Dermis blood vessel endothelial cell (primary cell): ENCODE measurements at regions not wholly inside any gene's neighbourhood (a gene's known extent, or its start where the extent isn't known, plus 50 kb on each side); places are given as distances from the start of the nearest gene placed in this dataset.
A peak's percentile ranks its signal among the peaks of the same experiment; 100 is the strongest.
"Not testable (repeated sequence)": the region's sequence is repeated elsewhere in the genome, so short reads cannot be mapped to it uniquely, and the experiment has no call there.

Experiments used
- DNase-seq: peaks from one replicate; pipeline ENCODE4 v3.0.0; 2010

GRCh38 chr6:141212296-141212695 lies 920.4 kb upstream of the GJE1 start:
- no peak for DNase-seq

- no peak for DNase-seq
Observed at GRCh38 chr6:141211845-141212244, 920.9 kb upstream of the GJE1 start.

- DNase-seq: no peak
Observed at GRCh38 chr6:141210901-141211300, 921.8 kb upstream of the GJE1 start.

GRCh38 chr6:141209890-141210289 lies 922.8 kb upstream of the GJE1 start:
- DNase-seq: no peak

- DNase-seq: no peak
Observed at GRCh38 chr6:141208101-141208500, 924.6 kb upstream of the GJE1 start.

GRCh38 chr6:141203902-141204575 lies 928.7 kb upstream of the GJE1 start:
- no peak for DNase-seq

GRCh38 chr6:141202626-141203025 lies 930.1 kb upstream of the GJE1 start:
- no peak for DNase-seq

GRCh38 chr6:141199074-141199473 lies 933.7 kb upstream of the GJE1 start:
- no peak for DNase-seq

GRCh38 chr6:141195251-141195832 lies 937.4 kb upstream of the GJE1 start:
- DNase-seq: no peak

GRCh38 chr6:141183368-141183767 lies 949.4 kb upstream of the GJE1 start:
- DNase-seq: no peak

- not testable (repeated sequence) for DNase-seq
Observed at GRCh38 chr6:141175458-141175857, 957.3 kb upstream of the GJE1 start.

- DNase-seq: no peak
Observed at GRCh38 chr6:141174932-141175331, 957.8 kb upstream of the GJE1 start.

- no peak for DNase-seq
Observed at GRCh38 chr6:141173529-141173928, 959.2 kb upstream of the GJE1 start.

GRCh38 chr6:141169419-141169818 lies 963.3 kb upstream of the GJE1 start:
- DNase-seq: no peak

- DNase-seq: no peak
Observed at GRCh38 chr6:141167945-141168344, 964.8 kb upstream of the GJE1 start.

GRCh38 chr6:141165002-141165665 lies 967.6 kb upstream of the GJE1 start:
- no peak for DNase-seq

GRCh38 chr6:141164042-141164743 lies 968.5 kb upstream of the GJE1 start:
- no peak for DNase-seq

- DNase-seq: no peak
Observed at GRCh38 chr6:141163107-141163506, 969.6 kb upstream of the GJE1 start.

GRCh38 chr6:141158740-141159139 lies 974.0 kb upstream of the GJE1 start:
- DNase-seq: no peak

GRCh38 chr6:141153563-141153962 lies 979.2 kb upstream of the GJE1 start:
- DNase-seq: peak; percentile 22

- DNase-seq: peak; percentile 11
Observed at GRCh38 chr6:141152951-141153350, 979.8 kb upstream of the GJE1 start.

- no peak for DNase-seq
Observed at GRCh38 chr6:141151710-141152417, 980.9 kb upstream of the GJE1 start.

GRCh38 chr6:141141870-141142269 lies 990.9 kb upstream of the GJE1 start:
- no peak for DNase-seq
